ENCODE measurements at regions not wholly inside any gene's neighbourhood (a gene's known extent, or its start where the extent isn't known, plus 50 kb on each side); places are given as distances from the start of the nearest gene placed in this dataset.

GRCh38 chr12:91622981-91623380 lies 440.4 kb upstream of the DCN start:
- TF ChIP-seq CTCF (IDR thresholded peaks at IDR 0.05; ENCODE audit: low read depth, low read length) = no peak
- no peak for TF ChIP-seq EZH2phosphoT487 (IDR thresholded peaks at IDR 0.05; ENCODE audit: low read depth)

Measured in OCI-LY3 (cell line).